AG10803 (cell line): ENCODE measurements at regions not wholly inside any gene's neighbourhood (a gene's known extent, or its start where the extent isn't known, plus 50 kb on each side); places are given as distances from the start of the nearest gene placed in this dataset.

Experiments
- DNase-seq: peaks from one replicate; pipeline ENCODE4 v3.0.0; 2010; ENCODE audit warnings: low read depth
- H3K4me3 ChIP-seq: 2 replicates; pipeline ENCODE4 v1.5.1; 2011; ENCODE audit warnings: mild to moderate bottlenecking, low read length, control low read depth
- CTCF ChIP-seq: conservative IDR thresholded peaks from 2 replicates; pipeline ENCODE4 v1.5.1; 2011; ENCODE audit warnings: mild to moderate bottlenecking, low read length, control low read depth, inconsistent platforms

GRCh38 chr2:226623587-226624368, 175.8 kb downstream of the IRS1 start:
- no peak for DNase-seq
- no peak for TF ChIP-seq CTCF
- H3K4me3 ChIP-seq: no peak overlapping the region

GRCh38 chr2:226622484-226622883, 177.1 kb downstream of the IRS1 start:
- H3K4me3 ChIP-seq: no peak overlapping the region
- no peak for DNase-seq
- TF ChIP-seq CTCF: no peak

- H3K4me3 ChIP-seq: no peak overlapping the region
- DNase-seq: no peak
- TF ChIP-seq CTCF: no peak
These were observed 179.4 kb downstream of the IRS1 start for GRCh38 chr2:226620176-226620575.

- H3K4me3 ChIP-seq: no peak overlapping the region
- no peak for TF ChIP-seq CTCF
- no peak for DNase-seq
These were observed 179.9 kb downstream of the IRS1 start for GRCh38 chr2:226619707-226620106.

- H3K4me3 ChIP-seq: no peak overlapping the region
- DNase-seq: peak; percentile 86
- TF ChIP-seq CTCF: no peak
These were observed 180.6 kb downstream of the IRS1 start for GRCh38 chr2:226618875-226619605.

GRCh38 chr2:226618544-226618874, 181.1 kb downstream of the IRS1 start:
- TF ChIP-seq CTCF: no peak
- H3K4me3 ChIP-seq: no peak overlapping the region
- no peak for DNase-seq

GRCh38 chr2:226615891-226616290, 183.7 kb downstream of the IRS1 start:
- H3K4me3 ChIP-seq: no peak overlapping the region
- TF ChIP-seq CTCF: no peak
- DNase-seq: no peak
